Activated CD4-positive, alpha-beta memory T cell treated with anti-CD3 and anti-CD28 coated beads, Interleukin-2, amount 10 ng/mL, durations not matched to agents 7 days and 5 days (primary cell): ENCODE measurements at regions not wholly inside any gene's neighbourhood (a gene's known extent, or its start where the extent isn't known, plus 50 kb on each side); places are given as distances from the start of the nearest gene placed in this dataset.
"Not testable (repeated sequence)": the region's sequence is repeated elsewhere in the genome, so short reads cannot be mapped to it uniquely, and the experiment has no call there.

Source experiments
- CTCF ChIA-PET: fragments of 350-600 bp; sonication (Branson Sonifier 250); formaldehyde crosslinking; loops from one replicate; lab custom pipeline; 2021; ENCODE audit warnings: antibody characterized with exemption, inconsistent platforms; lab: Charles Lee
- POLR2A ChIA-PET: fragments of 350-600 bp; sonication (Branson Sonifier 250); formaldehyde crosslinking; loops from one replicate; lab custom pipeline; 2021; ENCODE audit warnings: antibody characterized with exemption; lab: Charles Lee
- DNase-seq: peaks from one replicate; pipeline ENCODE4 v3.0.0-alpha.2; 2020
- H3K27ac Mint-ChIP-seq: one replicate; pipeline ENCODE4 v1.8.0; 2021; ENCODE audit warnings: mild to moderate bottlenecking, mixed read lengths
- H3K27me3 Mint-ChIP-seq: one replicate; pipeline ENCODE4 v1.8.0; 2021; ENCODE audit warnings: mixed read lengths
- H3K36me3 Mint-ChIP-seq: one replicate; pipeline ENCODE4 v1.8.0; 2021; ENCODE audit warnings: low read depth, mixed read lengths
- H3K4me1 Mint-ChIP-seq: one replicate; pipeline ENCODE4 v1.8.0; 2021; ENCODE audit warnings: mixed read lengths
- H3K4me3 Mint-ChIP-seq: one replicate; pipeline ENCODE4 v1.8.0; 2021; ENCODE audit warnings: mild to moderate bottlenecking, mixed read lengths
- H3K9me3 Mint-ChIP-seq: one replicate; pipeline ENCODE4 v1.8.0; 2021; ENCODE audit warnings: mixed read lengths

- POLR2A ChIA-PET, result no interaction called here
- peaks cover 14% of the 10 kb centered on the region for H3K4me1 Mint-ChIP-seq
- H3K4me3 Mint-ChIP-seq, result no peak overlapping the region
- no peak overlapping the region for H3K27ac Mint-ChIP-seq
- H3K27me3 Mint-ChIP-seq, result no peaks in the 10 kb centered on the region
- DNase-seq, result no peak
- CTCF ChIA-PET, result interaction anchor here (0.8 kb wide), 1 partner anchor 337 kb away, joined by 3 read pairs; no protein-coding TSS in a partner anchor
- no peaks in the 10 kb centered on the region for H3K9me3 Mint-ChIP-seq
- H3K36me3 Mint-ChIP-seq, result no peaks in the 10 kb centered on the region
Observed at GRCh38 chr13:50422181-50423148, 407.2 kb downstream of the KCNRG start.

GRCh38 chr13:50424993-50425392 is 409.7 kb downstream of the KCNRG start:
- no peaks in the 10 kb centered on the region for H3K36me3 Mint-ChIP-seq
- H3K27me3 Mint-ChIP-seq, result no peaks in the 10 kb centered on the region
- peaks cover 20% of the 10 kb centered on the region for H3K4me1 Mint-ChIP-seq
- DNase-seq, result no peak
- no peak overlapping the region for H3K4me3 Mint-ChIP-seq
- no peaks in the 10 kb centered on the region for H3K9me3 Mint-ChIP-seq
- ChIA-PET POLR2A (no interaction called here), CTCF (no interaction called here)
- no peak overlapping the region for H3K27ac Mint-ChIP-seq

- H3K4me1 Mint-ChIP-seq, result peaks cover 20% of the 10 kb centered on the region
- POLR2A ChIA-PET, result no interaction called here
- no peak overlapping the region for H3K4me3 Mint-ChIP-seq
- no peaks in the 10 kb centered on the region for H3K9me3 Mint-ChIP-seq
- no peak for DNase-seq
- H3K36me3 Mint-ChIP-seq, result no peaks in the 10 kb centered on the region
- no peaks in the 10 kb centered on the region for H3K27me3 Mint-ChIP-seq
- CTCF ChIA-PET, result no interaction called here
- no peak overlapping the region for H3K27ac Mint-ChIP-seq
Observed at GRCh38 chr13:50425772-50426171, 410.5 kb downstream of the KCNRG start.

- no peaks in the 10 kb centered on the region for H3K36me3 Mint-ChIP-seq
- no peaks in the 10 kb centered on the region for H3K27me3 Mint-ChIP-seq
- ChIA-PET CTCF (no interaction called here), POLR2A (no interaction called here)
- peaks cover 18% of the 10 kb centered on the region for H3K4me1 Mint-ChIP-seq
- H3K4me3 Mint-ChIP-seq, result no peak overlapping the region
- no peaks in the 10 kb centered on the region for H3K9me3 Mint-ChIP-seq
- H3K27ac Mint-ChIP-seq, result no peak overlapping the region
- no peak for DNase-seq
Observed at GRCh38 chr13:50426927-50427326, 411.7 kb downstream of the KCNRG start.

GRCh38 chr13:50427511-50427910 is 412.3 kb downstream of the KCNRG start:
- H3K9me3 Mint-ChIP-seq, CTCF ChIA-PET, DNase-seq, H3K27ac Mint-ChIP-seq, H3K27me3 Mint-ChIP-seq, H3K4me3 Mint-ChIP-seq, POLR2A ChIA-PET, H3K36me3 Mint-ChIP-seq: not testable (repeated sequence)
- H3K4me1 Mint-ChIP-seq, result peaks cover 12% of the 10 kb centered on the region

GRCh38 chr13:50428183-50428877 is 413.1 kb downstream of the KCNRG start:
- H3K4me1 Mint-ChIP-seq, result peaks cover 6% of the 10 kb centered on the region
- no peaks in the 10 kb centered on the region for H3K27me3 Mint-ChIP-seq
- H3K27ac Mint-ChIP-seq, result no peak overlapping the region
- CTCF ChIA-PET, result no interaction called here
- no peak for DNase-seq
- no peaks in the 10 kb centered on the region for H3K36me3 Mint-ChIP-seq
- H3K4me3 Mint-ChIP-seq, result no peak overlapping the region
- POLR2A ChIA-PET, result no interaction called here
- H3K9me3 Mint-ChIP-seq, result no peaks in the 10 kb centered on the region

- Mint-ChIP-seq H3K27me3 (peaks cover under 1% of the 10 kb centered on the region), H3K4me3 (no peak overlapping the region), H3K27ac (no peak overlapping the region), H3K4me1 (no peaks in the 10 kb centered on the region), H3K9me3 (no peaks in the 10 kb centered on the region), H3K36me3 (no peaks in the 10 kb centered on the region)
- POLR2A ChIA-PET, result no interaction called here
- no peak for DNase-seq
- CTCF ChIA-PET, result no interaction called here
Observed at GRCh38 chr13:50435011-50435410, 408.5 kb downstream of the DLEU7 start.

- no peak for DNase-seq
Observed at GRCh38 chr13:50437252-50437651, 406.2 kb downstream of the DLEU7 start.

GRCh38 chr13:50438351-50438750 is 405.1 kb downstream of the DLEU7 start:
- no peak for DNase-seq
- no peak overlapping the region for H3K4me3 Mint-ChIP-seq
- H3K27ac Mint-ChIP-seq, result no peak overlapping the region
- H3K27me3 Mint-ChIP-seq, result peaks cover 3% of the 10 kb centered on the region
- POLR2A ChIA-PET, result no interaction called here
- no peaks in the 10 kb centered on the region for H3K9me3 Mint-ChIP-seq
- CTCF ChIA-PET, result interaction anchor here (0.6 kb wide), 1 partner anchor 750 kb away, joined by 4 read pairs; no protein-coding TSS in a partner anchor
- H3K36me3 Mint-ChIP-seq, result no peaks in the 10 kb centered on the region
- peaks cover 2% of the 10 kb centered on the region for H3K4me1 Mint-ChIP-seq

More at GRCh38 chr13:50437252-50437651, 406.2 kb downstream of the DLEU7 start:
- H3K4me1 Mint-ChIP-seq, result no peaks in the 10 kb centered on the region
- CTCF ChIA-PET, result no interaction called here
- peaks cover 3% of the 10 kb centered on the region for H3K27me3 Mint-ChIP-seq
- no peak overlapping the region for H3K27ac Mint-ChIP-seq
- H3K36me3 Mint-ChIP-seq, result no peaks in the 10 kb centered on the region
- no peaks in the 10 kb centered on the region for H3K9me3 Mint-ChIP-seq
- no peak overlapping the region for H3K4me3 Mint-ChIP-seq
- POLR2A ChIA-PET, result no interaction called here

GRCh38 chr13:50441130-50441529 is 402.4 kb downstream of the DLEU7 start:
- DNase-seq, result no peak
- CTCF ChIA-PET, result no interaction called here
- peaks cover 5% of the 10 kb centered on the region for H3K27me3 Mint-ChIP-seq
- H3K36me3 Mint-ChIP-seq, result no peaks in the 10 kb centered on the region
- H3K4me3 Mint-ChIP-seq, result no peak overlapping the region
- no peaks in the 10 kb centered on the region for H3K9me3 Mint-ChIP-seq
- POLR2A ChIA-PET, result no interaction called here
- peaks cover 2% of the 10 kb centered on the region for H3K4me1 Mint-ChIP-seq
- no peak overlapping the region for H3K27ac Mint-ChIP-seq

GRCh38 chr13:50444726-50445125 is 398.8 kb downstream of the DLEU7 start:
- Mint-ChIP-seq H3K4me3 (no peak overlapping the region), H3K4me1 (peaks cover 2% of the 10 kb centered on the region), H3K36me3 (no peaks in the 10 kb centered on the region), H3K27ac (no peak overlapping the region), H3K9me3 (no peaks in the 10 kb centered on the region), H3K27me3 (peaks cover 8% of the 10 kb centered on the region)
- POLR2A ChIA-PET, result no interaction called here
- CTCF ChIA-PET, result no interaction called here
- no peak for DNase-seq

- Mint-ChIP-seq H3K36me3 (no peaks in the 10 kb centered on the region), H3K4me3 (no peak overlapping the region), H3K4me1 (peaks cover 2% of the 10 kb centered on the region), H3K9me3 (no peaks in the 10 kb centered on the region), H3K27me3 (peaks cover 6% of the 10 kb centered on the region), H3K27ac (no peak overlapping the region)
- ChIA-PET POLR2A (no interaction called here), CTCF (interaction anchor here (0.6 kb wide), 1 partner anchor 319 kb away, joined by 3 read pairs; no protein-coding TSS in a partner anchor)
- DNase-seq, result no peak
Observed at GRCh38 chr13:50446611-50447010, 396.9 kb downstream of the DLEU7 start.

- H3K9me3 Mint-ChIP-seq, result no peaks in the 10 kb centered on the region
- no peak overlapping the region for H3K4me3 Mint-ChIP-seq
- no peaks in the 10 kb centered on the region for H3K36me3 Mint-ChIP-seq
- ChIA-PET POLR2A (no interaction called here), CTCF (no interaction called here)
- H3K27ac Mint-ChIP-seq, result no peak overlapping the region
- DNase-seq, result no peak
- H3K4me1 Mint-ChIP-seq, result no peaks in the 10 kb centered on the region
- H3K27me3 Mint-ChIP-seq, result peaks cover 6% of the 10 kb centered on the region
Observed at GRCh38 chr13:50448535-50448998, 394.9 kb downstream of the DLEU7 start.
